ENCODE measurements at regions not wholly inside any gene's neighbourhood (a gene's known extent, or its start where the extent isn't known, plus 50 kb on each side); places are given as distances from the start of the nearest gene placed in this dataset.

- TF ChIP-seq, protein P1, sequence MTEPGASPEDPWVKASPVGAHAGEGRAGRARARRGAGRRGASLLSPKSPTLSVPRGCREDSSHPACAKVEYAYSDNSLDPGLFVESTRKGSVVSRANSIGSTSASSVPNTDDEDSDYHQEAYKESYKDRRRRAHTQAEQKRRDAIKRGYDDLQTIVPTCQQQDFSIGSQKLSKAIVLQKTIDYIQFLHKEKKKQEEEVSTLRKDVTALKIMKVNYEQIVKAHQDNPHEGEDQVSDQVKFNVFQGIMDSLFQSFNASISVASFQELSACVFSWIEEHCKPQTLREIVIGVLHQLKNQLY (CRISPR knock-in tag; IDR thresholded peaks at IDR 0.05) = no peak
- no peak for TF ChIP-seq CREB1 (CRISPR knock-in tag; IDR thresholded peaks at IDR 0.05)
- no peak for TF ChIP-seq FOXK1 (CRISPR knock-in tag; IDR thresholded peaks at IDR 0.05)
- no peak for TF ChIP-seq ATF1 (CRISPR knock-in tag; IDR thresholded peaks at IDR 0.05)
- no peak for TF ChIP-seq ZNF281 (CRISPR knock-in tag; IDR thresholded peaks at IDR 0.05)
- no peak for TF ChIP-seq ZNF416 (CRISPR knock-in tag; IDR thresholded peaks at IDR 0.05)
- TF ChIP-seq ZNF232 (CRISPR knock-in tag; IDR thresholded peaks at IDR 0.05) = no peak
- no peak for TF ChIP-seq E2F4 (CRISPR knock-in tag; IDR thresholded peaks at IDR 0.05; ENCODE audit: borderline replicate concordance, low read depth)
- TF ChIP-seq ZNF423 (CRISPR knock-in tag; IDR thresholded peaks at IDR 0.05) = no peak
- TF ChIP-seq NFE2L1 (CRISPR knock-in tag; IDR thresholded peaks at IDR 0.05) = no peak
- no peak for TF ChIP-seq CBFB (CRISPR knock-in tag; IDR thresholded peaks at IDR 0.05; ENCODE audit: low read depth)
- no peak for TF ChIP-seq RORB (CRISPR knock-in tag; IDR thresholded peaks at IDR 0.05)
Observed at GRCh38 chr1:88523854-88524528, 160.1 kb upstream of the PKN2 start (continued).

GRCh38 chr1:88526456-88526855 lies 157.6 kb upstream of the PKN2 start:
- Mint-ChIP-seq H3K4me1 (peaks cover 6% of the 10 kb centered on the region; the same call in 1 of the 2 replicates), H3K27ac (no peak overlapping the region), H3K27me3 (ENCODE audit: low read depth) (no peaks in the 10 kb centered on the region), H3K9me3 (peaks cover 8% of the 10 kb centered on the region; the same call in 1 of the 2 replicates), H3K36me3 (no peaks in the 10 kb centered on the region), H3K4me3 (no peak overlapping the region)
- ChIA-PET POLR2A (no interaction called here), CTCF (no interaction called here)
- ATAC-seq = no peak
- no peak for DNase-seq (ENCODE audit: low spot score)
- TF ChIP-seq, protein P2, sequence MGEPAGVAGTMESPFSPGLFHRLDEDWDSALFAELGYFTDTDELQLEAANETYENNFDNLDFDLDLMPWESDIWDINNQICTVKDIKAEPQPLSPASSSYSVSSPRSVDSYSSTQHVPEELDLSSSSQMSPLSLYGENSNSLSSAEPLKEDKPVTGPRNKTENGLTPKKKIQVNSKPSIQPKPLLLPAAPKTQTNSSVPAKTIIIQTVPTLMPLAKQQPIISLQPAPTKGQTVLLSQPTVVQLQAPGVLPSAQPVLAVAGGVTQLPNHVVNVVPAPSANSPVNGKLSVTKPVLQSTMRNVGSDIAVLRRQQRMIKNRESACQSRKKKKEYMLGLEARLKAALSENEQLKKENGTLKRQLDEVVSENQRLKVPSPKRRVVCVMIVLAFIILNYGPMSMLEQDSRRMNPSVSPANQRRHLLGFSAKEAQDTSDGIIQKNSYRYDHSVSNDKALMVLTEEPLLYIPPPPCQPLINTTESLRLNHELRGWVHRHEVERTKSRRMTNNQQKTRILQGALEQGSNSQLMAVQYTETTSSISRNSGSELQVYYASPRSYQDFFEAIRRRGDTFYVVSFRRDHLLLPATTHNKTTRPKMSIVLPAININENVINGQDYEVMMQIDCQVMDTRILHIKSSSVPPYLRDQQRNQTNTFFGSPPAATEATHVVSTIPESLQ (CRISPR knock-in tag; IDR thresholded peaks at IDR 0.05) = no peak
- no peak for TF ChIP-seq SOX15 (CRISPR knock-in tag; IDR thresholded peaks at IDR 0.05)
- no peak for TF ChIP-seq FOXJ3 (CRISPR knock-in tag; IDR thresholded peaks at IDR 0.05; ENCODE audit: borderline replicate concordance)
- TF ChIP-seq, protein P3, sequence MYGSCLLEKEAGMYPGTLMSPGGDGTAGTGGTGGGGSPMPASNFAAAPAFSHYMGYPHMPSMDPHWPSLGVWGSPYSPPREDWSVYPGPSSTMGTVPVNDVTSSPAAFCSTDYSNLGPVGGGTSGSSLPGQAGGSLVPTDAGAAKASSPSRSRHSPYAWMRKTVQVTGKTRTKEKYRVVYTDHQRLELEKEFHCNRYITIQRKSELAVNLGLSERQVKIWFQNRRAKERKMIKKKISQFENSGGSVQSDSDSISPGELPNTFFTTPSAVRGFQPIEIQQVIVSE (CRISPR knock-in tag; IDR thresholded peaks at IDR 0.05; ENCODE audit: borderline replicate concordance) = no peak
- no peak for TF ChIP-seq STAT6 (CRISPR knock-in tag; conservative IDR thresholded peaks at IDR 0.05; ENCODE audit: low read depth)
- TF ChIP-seq, protein P4, sequence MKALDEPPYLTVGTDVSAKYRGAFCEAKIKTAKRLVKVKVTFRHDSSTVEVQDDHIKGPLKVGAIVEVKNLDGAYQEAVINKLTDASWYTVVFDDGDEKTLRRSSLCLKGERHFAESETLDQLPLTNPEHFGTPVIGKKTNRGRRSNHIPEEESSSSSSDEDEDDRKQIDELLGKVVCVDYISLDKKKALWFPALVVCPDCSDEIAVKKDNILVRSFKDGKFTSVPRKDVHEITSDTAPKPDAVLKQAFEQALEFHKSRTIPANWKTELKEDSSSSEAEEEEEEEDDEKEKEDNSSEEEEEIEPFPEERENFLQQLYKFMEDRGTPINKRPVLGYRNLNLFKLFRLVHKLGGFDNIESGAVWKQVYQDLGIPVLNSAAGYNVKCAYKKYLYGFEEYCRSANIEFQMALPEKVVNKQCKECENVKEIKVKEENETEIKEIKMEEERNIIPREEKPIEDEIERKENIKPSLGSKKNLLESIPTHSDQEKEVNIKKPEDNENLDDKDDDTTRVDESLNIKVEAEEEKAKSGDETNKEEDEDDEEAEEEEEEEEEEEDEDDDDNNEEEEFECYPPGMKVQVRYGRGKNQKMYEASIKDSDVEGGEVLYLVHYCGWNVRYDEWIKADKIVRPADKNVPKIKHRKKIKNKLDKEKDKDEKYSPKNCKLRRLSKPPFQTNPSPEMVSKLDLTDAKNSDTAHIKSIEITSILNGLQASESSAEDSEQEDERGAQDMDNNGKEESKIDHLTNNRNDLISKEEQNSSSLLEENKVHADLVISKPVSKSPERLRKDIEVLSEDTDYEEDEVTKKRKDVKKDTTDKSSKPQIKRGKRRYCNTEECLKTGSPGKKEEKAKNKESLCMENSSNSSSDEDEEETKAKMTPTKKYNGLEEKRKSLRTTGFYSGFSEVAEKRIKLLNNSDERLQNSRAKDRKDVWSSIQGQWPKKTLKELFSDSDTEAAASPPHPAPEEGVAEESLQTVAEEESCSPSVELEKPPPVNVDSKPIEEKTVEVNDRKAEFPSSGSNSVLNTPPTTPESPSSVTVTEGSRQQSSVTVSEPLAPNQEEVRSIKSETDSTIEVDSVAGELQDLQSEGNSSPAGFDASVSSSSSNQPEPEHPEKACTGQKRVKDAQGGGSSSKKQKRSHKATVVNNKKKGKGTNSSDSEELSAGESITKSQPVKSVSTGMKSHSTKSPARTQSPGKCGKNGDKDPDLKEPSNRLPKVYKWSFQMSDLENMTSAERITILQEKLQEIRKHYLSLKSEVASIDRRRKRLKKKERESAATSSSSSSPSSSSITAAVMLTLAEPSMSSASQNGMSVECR (CRISPR knock-in tag; IDR thresholded peaks at IDR 0.05; ENCODE audit: borderline replicate concordance) = no peak
- no peak for TF ChIP-seq NR2C2 (CRISPR knock-in tag; IDR thresholded peaks at IDR 0.05)
